NB4 (cell line): ENCODE measurements at regions not wholly inside any gene's neighbourhood (a gene's known extent, or its start where the extent isn't known, plus 50 kb on each side); places are given as distances from the start of the nearest gene placed in this dataset.

ENCODE experiments used
- DNase-seq: peaks from one replicate; pipeline ENCODE4 v3.0.0; 2010; ENCODE audit warnings: low read depth
- H3K4me3 ChIP-seq: one replicate; pipeline ENCODE4 v1.5.1; 2011; ENCODE audit warnings: mild to moderate bottlenecking, low read depth, low read length, moderate library complexity
- MYC ChIP-seq: IDR thresholded peaks from 2 replicates; pipeline ENCODE4 v1.6.1; 2011; ENCODE audit warnings: low read depth, low read length
- POLR2A ChIP-seq: IDR thresholded peaks from 2 replicates; pipeline ENCODE4 v1.6.1; 2011; ENCODE audit warnings: mild to moderate bottlenecking; ENCODE audit not compliant: insufficient read length; ENCODE audit errors: extremely low read depth
- TF ChIP-seq, protein P1 (sequence below): IDR thresholded peaks from 2 replicates; pipeline ENCODE4 v1.6.1; 2011; ENCODE audit warnings: low read depth, low read length
- TF ChIP-seq, protein P2 (sequence below): IDR thresholded peaks from one replicate; pipeline ENCODE4 v1.5.1; 2012; ENCODE audit warnings: low read depth, low read length

- TF ChIP-seq, protein P1, sequence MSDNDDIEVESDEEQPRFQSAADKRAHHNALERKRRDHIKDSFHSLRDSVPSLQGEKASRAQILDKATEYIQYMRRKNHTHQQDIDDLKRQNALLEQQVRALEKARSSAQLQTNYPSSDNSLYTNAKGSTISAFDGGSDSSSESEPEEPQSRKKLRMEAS: no peak
- TF ChIP-seq MYC: no peak
- no peak for DNase-seq
- H3K4me3 ChIP-seq: no peak overlapping the region
Observed at GRCh38 chr5:161134083-161134482, 282.1 kb upstream of the ATP10B start.

GRCh38 chr5:161115941-161116340 lies 263.9 kb upstream of the ATP10B start:
- TF ChIP-seq, protein P2, sequence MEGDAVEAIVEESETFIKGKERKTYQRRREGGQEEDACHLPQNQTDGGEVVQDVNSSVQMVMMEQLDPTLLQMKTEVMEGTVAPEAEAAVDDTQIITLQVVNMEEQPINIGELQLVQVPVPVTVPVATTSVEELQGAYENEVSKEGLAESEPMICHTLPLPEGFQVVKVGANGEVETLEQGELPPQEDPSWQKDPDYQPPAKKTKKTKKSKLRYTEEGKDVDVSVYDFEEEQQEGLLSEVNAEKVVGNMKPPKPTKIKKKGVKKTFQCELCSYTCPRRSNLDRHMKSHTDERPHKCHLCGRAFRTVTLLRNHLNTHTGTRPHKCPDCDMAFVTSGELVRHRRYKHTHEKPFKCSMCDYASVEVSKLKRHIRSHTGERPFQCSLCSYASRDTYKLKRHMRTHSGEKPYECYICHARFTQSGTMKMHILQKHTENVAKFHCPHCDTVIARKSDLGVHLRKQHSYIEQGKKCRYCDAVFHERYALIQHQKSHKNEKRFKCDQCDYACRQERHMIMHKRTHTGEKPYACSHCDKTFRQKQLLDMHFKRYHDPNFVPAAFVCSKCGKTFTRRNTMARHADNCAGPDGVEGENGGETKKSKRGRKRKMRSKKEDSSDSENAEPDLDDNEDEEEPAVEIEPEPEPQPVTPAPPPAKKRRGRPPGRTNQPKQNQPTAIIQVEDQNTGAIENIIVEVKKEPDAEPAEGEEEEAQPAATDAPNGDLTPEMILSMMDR: no peak
- no peak for TF ChIP-seq POLR2A
- TF ChIP-seq, protein P1: no peak
- TF ChIP-seq MYC: no peak
- no peak for DNase-seq
- no peak overlapping the region for H3K4me3 ChIP-seq

DNA sequence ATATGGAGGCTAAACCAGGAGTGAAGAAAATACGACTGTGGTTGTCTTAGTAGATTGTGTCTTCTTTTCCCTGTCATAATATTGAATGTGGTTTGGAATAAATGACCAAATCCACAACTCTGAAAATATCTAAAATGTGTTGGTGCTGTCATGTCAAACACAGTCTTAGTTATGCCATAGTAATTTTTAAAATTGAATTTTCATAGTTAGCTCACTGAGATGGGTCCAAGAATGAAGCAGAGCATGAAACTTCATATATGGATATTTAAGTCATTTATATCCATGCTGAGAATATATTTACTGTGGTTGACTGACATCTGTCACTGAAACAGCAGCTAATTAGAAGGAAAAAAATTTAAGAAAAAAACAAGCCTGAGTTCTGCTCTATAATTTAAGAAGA lies 260.4 kb upstream of the ATP10B start:
- H3K4me3 ChIP-seq: no peak overlapping the region
- DNase-seq: no peak
- TF ChIP-seq, protein P1: no peak
- TF ChIP-seq POLR2A (no peak), MYC (no peak)
- TF ChIP-seq, protein P2: no peak

DNA sequence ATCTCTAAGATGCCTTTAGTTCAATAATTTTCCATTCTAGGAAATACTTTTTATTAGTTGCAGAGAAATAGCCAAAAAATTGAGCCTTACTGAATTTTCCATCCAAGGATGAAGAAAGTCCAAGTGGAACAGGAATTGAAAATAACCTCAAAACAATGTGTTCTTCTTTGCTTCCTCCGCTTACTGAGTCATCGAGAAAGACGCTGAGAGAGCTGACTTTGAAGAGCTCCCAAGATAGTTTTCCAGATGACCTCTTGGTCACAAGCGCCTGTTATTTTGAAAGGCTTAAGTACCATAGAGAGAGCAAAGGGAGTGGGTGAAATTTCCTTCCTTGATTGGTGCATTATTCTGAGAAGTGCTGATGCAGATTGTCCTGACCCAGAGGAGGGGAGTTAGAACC lies 253.5 kb upstream of the ATP10B start:
- H3K4me3 ChIP-seq: no peak overlapping the region
- DNase-seq: no peak
- TF ChIP-seq POLR2A (no peak), MYC (no peak)
- TF ChIP-seq, protein P1: no peak
- TF ChIP-seq, protein P2: no peak

DNA sequence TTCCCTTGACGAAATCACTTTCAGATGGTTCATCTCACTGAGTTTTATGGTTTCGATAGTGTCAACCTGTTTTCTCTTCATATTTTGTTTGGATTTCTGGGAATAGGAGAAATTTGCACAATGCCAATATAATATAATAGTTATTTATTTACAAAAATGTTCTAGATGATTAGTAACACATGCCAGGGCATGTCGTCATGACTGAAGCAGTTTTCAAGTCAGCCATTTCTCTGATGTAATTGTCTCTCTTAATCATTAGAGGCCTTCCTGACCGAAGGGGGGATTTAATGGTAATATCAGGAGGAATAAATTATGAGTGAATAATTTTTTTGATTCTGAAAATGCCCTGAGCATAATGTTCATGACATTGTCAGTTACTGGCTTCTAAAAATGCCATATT lies 246.5 kb upstream of the ATP10B start:
- TF ChIP-seq, protein P2: no peak
- TF ChIP-seq MYC (no peak), POLR2A (no peak)
- TF ChIP-seq, protein P1: no peak
- no peak overlapping the region for H3K4me3 ChIP-seq
- DNase-seq: no peak

DNA sequence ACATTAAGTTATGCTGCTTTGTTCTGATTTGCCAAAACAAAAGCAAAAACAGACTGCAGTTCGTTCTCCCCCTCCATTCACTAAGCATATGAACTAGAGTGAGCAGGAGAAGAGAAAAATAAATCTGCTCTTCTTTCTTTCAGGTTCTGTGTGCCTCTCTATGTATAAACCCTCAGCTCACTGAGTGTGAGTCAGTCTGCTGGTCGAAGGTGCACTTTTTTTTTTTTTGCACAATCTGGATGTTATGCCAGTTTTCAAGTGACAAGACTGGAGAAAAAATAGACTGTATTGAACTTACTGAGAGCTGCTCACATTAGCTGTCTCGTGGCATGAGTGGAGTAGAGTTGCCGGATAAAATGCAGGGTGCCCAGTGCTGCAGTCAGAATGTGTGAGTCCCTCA lies 244.6 kb upstream of the ATP10B start:
- no peak for DNase-seq
- TF ChIP-seq POLR2A: no peak
- no peak for TF ChIP-seq MYC
- TF ChIP-seq, protein P1: no peak
- TF ChIP-seq, protein P2: no peak
- no peak overlapping the region for H3K4me3 ChIP-seq
